NT2/D1 (cell line): ENCODE measurements at regions not wholly inside any gene's neighbourhood (a gene's known extent, or its start where the extent isn't known, plus 50 kb on each side); places are given as distances from the start of the nearest gene placed in this dataset.
"Not testable (repeated sequence)": the region's sequence is repeated elsewhere in the genome, so short reads cannot be mapped to it uniquely, and the experiment has no call there.

Experiments used
- YY1 ChIP-seq: IDR thresholded peaks from 2 replicates; pipeline ENCODE4 v1.6.1; 2011; ENCODE audit not compliant: insufficient read length, insufficient read depth
- ZNF274 ChIP-seq: IDR thresholded peaks from 2 replicates; pipeline ENCODE4 v1.6.1; 2011; ENCODE audit warnings: mild to moderate bottlenecking, low read depth, low read length

DNA sequence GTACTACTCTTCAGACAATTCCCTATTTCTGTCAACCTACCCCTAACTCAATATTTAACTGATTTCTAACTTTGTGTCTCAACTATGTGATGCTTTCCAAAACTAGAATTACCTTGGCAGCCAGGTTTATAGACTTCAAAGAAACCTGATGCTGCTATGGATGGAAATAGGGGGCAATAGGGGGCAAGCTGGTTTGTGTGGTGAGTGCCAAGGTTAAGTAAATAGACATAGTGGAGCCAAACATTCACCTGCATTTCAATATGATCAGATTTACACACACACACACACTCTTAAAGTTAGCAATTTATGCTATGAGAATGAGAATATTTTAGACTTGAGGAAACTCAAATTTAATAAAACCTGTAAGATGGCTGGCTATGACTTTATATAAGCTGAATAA lies 784.6 kb downstream of the TTLL7 start:
- not testable (repeated sequence) for TF ChIP-seq ZNF274, YY1
